ENCODE measurements at regions not wholly inside any gene's neighbourhood (a gene's known extent, or its start where the extent isn't known, plus 50 kb on each side); places are given as distances from the start of the nearest gene placed in this dataset.

- TF ChIP-seq POLR2AphosphoS5 (IDR thresholded peaks at IDR 0.05) (no peak), CTCF (IDR thresholded peaks at IDR 0.05) (no peak)
Measured at GRCh38 chr4:92066485-92066884, 237.3 kb upstream of the GRID2 start.
